B cell (primary cell): ENCODE measurements at regions not wholly inside any gene's neighbourhood (a gene's known extent, or its start where the extent isn't known, plus 50 kb on each side); places are given as distances from the start of the nearest gene placed in this dataset.

Experiments used
- EZH2 ChIP-seq: IDR thresholded peaks from 2 replicates; pipeline ENCODE4 v1.6.1; 2012; ENCODE audit warnings: borderline replicate concordance, low read depth, mild to moderate bottlenecking, moderate library complexity, low read length; ENCODE audit not compliant: insufficient read depth, poor library complexity, severe bottlenecking
- TF ChIP-seq, protein P1 (sequence below): fragments of 200-600 bp; IDR thresholded peaks from one replicate; pipeline ENCODE4 v1.8.0; 2022; ENCODE audit warnings: antibody characterized with exemption, mild to moderate bottlenecking

DNA sequence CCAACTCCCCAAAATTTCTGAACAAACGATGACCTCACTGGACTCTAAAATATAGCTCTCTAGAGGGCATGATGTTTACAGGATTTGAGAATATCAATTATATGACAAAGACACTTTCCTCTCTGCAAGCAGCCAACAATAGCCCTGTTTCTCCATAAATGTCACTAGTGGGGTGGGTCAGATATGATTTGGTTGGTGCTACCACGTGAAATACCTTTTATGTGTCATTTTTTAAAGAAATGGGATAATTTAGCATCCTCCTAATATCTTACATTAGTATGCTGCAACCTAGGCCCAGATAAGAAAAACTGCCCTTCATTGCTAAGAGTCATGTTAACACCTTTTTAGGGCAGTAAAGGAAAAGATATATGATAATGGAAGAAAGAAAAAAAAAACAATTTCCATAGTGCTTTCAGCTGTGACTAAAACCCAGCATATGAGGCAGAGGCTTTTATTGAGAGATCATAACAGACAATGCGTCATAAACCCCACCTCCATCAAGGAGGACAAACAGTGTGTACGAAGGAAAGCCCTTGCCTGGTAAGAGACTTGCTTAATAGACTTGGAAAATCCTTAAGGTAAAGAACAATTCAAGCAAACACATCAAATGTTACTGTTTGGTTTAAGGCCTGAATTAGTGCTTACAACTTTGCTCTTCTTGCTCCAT is 372.4 kb upstream of the PAPPA start:
- TF ChIP-seq, protein P1, sequence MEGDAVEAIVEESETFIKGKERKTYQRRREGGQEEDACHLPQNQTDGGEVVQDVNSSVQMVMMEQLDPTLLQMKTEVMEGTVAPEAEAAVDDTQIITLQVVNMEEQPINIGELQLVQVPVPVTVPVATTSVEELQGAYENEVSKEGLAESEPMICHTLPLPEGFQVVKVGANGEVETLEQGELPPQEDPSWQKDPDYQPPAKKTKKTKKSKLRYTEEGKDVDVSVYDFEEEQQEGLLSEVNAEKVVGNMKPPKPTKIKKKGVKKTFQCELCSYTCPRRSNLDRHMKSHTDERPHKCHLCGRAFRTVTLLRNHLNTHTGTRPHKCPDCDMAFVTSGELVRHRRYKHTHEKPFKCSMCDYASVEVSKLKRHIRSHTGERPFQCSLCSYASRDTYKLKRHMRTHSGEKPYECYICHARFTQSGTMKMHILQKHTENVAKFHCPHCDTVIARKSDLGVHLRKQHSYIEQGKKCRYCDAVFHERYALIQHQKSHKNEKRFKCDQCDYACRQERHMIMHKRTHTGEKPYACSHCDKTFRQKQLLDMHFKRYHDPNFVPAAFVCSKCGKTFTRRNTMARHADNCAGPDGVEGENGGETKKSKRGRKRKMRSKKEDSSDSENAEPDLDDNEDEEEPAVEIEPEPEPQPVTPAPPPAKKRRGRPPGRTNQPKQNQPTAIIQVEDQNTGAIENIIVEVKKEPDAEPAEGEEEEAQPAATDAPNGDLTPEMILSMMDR, result no peak
- TF ChIP-seq EZH2, result no peak
